Tongue (tissue), 1 donor: ENCODE measurements at regions not wholly inside any gene's neighbourhood (a gene's known extent, or its start where the extent isn't known, plus 50 kb on each side); places are given as distances from the start of the nearest gene placed in this dataset.
"Not testable (repeated sequence)": the region's sequence is repeated elsewhere in the genome, so short reads cannot be mapped to it uniquely, and the experiment has no call there.

Experiments used
- DNase-seq: peaks from one replicate; pipeline ENCODE4 v3.0.0-alpha.2; 2015

DNA sequence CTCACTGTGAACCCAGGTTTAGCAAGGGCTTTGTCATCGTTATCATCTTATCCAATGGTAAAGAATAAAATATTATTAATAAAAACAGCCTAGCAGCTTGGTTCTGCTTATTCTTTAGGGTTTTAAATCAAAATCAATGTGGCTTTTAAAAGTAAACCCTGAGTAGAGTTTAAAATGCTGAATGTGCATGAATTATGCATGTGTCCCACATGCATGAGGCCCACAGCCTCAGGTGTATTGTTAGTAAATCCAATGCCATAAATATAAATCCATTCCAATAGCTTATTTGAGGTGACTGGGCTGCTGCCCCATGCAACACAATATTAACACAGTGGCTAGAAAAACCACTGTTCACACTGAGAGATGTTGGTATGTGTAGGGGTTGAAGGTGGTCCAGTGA, 254.1 kb downstream of the HNMT start:
- DNase-seq: no peak

DNA sequence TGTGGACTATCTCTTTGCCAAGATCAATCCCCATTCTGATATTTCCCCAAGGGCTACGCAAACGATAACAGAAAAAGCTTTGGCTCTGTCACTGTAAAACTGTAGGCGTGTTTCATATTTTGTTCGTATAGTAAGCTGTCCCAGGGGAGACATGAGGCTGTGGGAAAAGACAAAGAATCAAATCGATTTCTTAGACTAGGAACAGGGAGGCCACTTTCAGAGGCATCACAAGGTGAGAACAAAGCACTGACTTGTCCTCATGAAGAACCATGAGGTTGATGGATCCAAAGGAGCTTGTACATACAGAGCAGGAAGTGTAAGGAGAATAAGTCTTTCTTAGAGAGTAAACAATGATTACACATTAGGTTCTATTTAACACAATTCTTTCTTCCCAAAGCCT, 255.7 kb downstream of the HNMT start:
- no peak for DNase-seq

DNA sequence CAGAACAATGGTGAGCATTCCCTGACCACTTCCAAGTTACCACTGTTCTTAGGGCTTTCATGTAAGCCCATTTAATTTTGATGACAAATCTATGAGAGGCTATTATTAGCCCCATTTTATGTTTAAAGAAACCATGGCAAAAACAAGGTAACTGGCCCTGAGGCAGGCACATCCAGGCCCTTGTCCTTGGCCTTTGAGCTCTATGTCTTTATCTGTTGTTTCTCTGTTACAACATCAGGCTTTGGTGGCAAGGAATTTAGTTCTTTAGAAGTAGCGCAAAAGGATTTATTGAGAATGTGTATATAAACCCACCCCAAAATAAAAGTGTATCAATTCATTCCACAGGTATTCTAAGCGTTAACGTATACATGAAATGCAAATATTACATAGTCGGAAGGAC, 257.1 kb downstream of the HNMT start:
- no peak for DNase-seq

DNA sequence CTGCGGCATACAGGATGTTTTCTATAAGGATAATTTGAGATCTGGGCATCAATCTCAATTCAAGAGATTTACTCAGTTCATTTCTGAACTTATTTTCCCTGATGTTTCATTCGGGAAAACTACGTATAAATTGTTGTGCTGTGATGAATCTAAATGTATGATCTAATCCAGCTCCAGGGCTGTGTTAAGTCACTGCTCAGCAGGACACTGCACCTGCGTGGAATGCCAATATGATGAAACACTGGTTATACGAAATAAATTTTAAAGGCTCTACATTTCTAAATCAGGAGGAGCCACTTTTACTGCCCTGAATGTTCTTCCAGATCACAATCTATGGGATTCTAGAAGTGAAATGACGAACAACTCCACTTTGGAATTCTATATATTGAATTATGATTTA, 259.0 kb downstream of the HNMT start:
- DNase-seq: no peak

DNA sequence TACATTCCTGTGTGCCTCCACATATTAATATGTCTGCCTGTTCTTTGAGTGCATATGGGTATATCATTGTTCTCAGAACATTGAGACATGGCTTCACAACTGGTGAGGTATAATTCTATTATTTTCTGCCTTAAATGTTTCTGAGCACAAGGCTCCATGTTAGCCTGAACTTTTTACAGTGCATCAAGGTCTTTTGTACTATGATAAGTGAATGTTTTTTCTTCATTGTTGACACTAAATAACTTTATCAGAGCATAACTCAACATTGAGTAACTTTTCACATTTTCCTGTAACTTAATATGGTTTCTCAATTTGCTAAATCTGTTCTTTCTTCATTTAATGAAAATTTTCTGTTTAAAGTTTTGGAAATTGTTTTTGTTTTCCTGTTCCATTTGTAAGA, 262.9 kb downstream of the HNMT start:
- no peak for DNase-seq

DNA sequence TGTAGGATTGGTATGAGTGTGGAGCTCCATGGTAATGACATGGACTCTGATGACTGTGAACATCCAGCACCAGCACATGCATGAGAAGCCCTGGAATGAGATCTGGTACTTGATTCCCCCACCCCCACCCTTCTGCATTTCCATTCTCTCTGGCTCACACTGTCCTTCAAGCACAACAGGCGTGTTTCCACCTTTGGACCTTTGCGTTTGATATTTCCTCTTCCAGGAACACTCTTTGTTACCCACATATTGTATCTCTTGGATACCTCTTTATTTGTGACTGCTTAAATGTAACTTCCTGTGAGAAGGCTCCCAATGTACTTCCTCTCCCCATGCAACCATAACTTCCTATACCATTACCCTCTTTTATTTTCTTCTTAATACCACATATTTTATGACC, 263.8 kb downstream of the HNMT start:
- DNase-seq: no peak

DNA sequence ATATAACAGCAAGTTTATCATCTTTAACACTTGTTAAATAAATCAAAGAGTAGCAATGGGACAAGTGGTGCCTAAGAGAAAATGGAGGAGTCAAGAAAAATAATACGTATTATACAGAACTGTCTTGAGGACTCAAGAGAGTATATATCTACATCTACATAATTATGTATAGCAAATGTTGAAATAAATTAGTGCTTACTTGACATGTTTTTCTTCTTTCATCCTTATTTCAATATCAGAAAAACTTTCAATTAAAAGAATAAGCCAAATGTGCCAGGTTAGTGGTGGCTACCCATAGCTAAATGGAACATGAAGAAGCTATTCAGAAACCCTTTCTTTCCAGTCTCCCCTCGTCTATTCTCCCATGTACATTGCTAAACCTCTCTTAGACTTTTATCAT, 267.3 kb upstream of the SPOPL start:
- no peak for DNase-seq

DNA sequence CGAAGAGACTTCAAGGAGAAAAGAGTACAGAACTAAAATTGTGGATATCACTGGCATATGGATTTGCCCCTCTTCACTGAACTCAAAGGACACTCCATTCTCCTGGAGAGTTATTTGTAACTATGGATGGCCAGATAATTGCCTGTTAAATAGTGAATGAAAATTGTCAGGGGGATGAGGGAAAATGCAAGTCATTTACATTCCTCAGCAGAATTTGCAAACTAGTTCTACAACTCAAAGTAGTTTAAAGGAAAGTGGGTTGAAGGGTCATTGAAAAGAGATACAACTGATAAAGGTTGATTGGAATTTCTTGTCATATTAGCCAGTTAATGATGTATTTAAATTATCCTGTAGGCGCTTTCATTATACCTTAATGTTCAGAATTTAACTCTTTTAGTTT, 266.5 kb upstream of the SPOPL start:
- no peak for DNase-seq

DNA sequence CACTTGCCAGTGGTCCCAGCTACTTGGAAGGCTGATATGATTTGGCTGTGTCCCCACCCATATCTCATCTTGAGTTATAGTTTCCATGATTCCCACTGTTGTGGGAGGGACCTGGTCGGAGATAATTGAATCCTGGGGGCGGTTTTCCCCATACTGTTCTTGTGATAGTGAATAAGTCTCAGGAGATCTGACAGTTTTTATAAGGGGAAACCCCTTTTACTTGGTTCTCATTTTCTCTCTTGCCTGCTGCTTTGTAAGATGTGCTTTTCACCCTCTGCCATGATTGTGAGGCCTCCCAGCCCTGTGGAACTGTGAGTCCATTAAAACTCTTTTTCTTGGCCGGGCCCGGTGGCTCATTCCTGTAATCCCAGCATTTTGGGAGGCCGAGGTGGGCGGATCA, 265.4 kb upstream of the SPOPL start:
- DNase-seq: no peak

DNA sequence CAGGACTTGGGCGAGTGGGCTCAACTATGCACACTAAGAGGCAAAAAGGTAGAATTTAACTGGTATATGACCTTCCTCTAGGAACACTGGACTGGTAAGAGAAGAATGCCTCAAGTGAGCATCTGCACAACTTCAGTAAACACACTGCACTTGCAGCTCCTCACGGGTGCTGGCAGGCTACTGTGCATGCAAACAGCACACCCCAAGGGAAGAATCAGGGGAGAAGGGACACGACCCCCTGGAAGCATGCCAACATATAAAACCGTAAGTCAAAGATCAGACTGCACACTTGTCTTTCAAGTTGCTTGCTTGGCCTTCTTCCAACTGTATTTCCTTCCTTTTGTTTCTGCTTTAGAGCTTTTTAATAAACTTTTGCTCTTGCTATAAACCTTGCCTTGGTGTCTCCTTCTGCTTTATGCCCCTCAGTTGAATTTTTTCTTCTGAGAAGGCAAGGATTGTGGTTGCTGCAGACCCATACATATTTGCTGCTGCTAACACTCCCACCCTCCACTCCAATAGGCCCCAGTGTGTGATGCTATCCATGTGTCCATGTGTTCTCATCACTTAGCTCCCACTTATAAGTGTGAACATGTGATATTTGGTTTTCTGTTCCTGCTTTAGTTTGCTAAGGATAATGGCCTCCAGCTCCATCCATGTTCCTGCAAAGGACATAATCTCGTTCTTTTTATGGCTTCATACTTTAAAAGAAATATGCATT, 263.7 kb upstream of the SPOPL start:
- DNase-seq: peak; percentile 18

DNA sequence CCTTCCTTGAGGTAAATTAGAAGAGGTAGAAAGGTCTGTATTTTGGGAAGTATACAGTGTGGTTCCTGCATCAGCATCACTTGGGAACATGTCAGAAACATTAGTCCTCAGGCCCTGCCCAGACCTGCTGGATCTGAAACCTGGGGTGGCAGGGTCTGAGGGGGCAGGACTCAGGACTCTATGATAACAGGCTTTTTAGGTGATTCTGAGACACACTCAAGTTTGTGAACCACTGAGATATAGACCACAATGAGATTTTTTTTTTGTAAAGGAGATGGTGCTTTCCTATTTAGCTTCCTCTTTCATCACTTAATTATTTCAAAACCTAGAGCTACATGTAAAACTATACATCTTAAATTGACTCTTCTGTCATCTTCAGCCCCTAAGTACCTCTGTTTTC, 262.7 kb upstream of the SPOPL start:
- DNase-seq: no peak

DNA sequence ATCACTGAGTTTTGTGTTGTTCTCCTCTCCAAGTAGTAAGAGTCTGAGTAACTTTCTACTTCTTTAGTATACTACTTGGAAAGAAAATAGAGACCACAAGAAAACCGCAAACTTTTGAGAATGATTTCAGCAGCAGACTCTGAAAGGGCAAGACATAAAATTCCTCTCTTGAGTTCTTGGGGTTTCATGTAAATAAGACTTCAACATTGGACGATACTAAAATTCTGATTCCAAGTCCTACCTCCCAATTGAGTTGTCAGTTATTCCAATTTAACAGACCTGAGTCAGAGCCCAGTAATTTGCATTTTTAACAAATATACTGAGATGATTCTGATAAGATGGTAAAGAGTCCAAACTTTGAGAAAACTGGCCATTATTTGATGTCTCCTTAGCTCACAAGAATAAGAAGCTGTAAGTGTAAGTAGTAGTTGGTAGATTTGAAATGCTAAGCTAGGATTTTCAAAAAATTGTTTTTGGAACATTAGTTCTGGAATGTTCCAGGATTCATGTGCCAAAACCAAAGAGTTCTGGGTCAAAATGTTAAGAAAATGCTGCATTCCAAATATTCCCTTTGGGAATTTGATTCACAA, 261.6 kb upstream of the SPOPL start:
- DNase-seq: peak; percentile 11

DNA sequence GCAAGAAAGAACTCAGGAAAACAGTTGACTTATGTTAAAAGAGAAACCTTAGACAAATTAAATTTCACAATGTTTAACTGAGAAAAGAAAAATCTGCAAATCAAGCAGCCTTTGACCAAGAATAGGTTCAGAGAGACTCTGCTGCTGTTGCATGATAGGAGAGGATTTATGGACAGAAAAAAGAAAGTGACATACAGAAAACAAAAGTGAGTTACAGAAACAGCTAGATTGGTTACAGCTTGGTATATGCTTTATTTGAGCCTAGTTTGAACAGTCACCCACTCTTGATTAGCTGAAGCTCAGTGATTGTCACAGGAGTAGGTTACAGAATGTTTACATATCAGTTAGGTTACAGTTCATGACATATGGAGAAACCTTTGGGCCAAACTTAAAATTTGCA, 258.2 kb upstream of the SPOPL start:
- DNase-seq: no peak

DNA sequence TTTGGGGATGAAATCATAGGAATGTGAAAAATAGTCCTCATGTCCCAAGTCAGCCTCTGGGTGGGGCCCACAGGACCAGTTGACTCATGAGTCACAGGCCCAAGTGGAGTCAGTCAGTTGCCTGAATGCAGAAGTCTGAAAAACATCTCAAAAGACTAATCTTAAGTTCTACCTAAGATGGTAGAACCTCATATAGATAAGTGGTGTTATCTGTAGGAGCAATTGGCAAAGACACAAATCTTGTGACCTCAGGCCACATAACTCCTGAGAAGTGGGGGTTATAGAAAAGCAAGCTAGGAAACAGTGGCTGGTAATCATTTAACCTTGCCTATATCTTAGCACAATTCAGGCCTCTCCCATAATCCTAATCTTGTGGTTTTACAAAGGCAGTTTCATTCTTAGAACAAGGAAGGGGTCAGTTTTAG, 257.1 kb upstream of the SPOPL start:
- no peak for DNase-seq

DNA sequence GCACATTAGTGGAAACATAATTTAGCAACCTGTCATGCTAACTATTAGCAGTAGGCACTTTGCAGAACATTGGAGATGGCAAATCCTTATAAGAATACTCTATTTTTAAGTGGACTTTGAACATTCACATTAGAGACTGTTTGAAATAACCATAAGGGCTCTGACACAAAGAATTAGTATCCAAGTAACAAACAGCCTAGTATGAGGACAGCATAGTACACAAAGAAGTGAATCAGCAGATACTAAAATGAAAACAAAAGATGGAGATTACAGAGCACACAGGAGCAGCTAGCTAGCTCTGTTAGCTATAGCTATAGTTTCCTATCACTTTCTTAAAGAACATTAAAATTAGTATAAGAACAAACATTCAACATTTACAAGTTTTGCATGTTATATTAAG, 256.3 kb upstream of the SPOPL start:
- DNase-seq: no peak

DNA sequence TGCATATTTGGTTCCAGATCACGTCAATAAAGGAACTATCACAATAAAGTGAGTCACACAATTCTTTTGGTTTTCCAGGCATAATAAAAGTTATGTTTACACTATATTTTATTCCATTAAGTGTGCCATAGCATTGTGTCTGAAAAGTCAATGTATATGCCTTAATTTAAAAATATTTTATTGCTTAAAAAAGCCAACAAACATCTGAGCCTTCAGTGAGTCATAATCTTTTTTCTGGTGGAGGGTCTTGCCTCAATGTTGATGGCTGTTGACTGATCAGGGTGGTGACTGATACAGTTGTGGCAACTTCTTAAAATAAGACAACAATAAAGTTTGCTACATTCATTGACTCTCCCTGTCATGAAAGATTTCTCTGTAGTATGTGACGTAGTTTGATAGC, 254.3 kb upstream of the SPOPL start:
- DNase-seq: no peak

DNA sequence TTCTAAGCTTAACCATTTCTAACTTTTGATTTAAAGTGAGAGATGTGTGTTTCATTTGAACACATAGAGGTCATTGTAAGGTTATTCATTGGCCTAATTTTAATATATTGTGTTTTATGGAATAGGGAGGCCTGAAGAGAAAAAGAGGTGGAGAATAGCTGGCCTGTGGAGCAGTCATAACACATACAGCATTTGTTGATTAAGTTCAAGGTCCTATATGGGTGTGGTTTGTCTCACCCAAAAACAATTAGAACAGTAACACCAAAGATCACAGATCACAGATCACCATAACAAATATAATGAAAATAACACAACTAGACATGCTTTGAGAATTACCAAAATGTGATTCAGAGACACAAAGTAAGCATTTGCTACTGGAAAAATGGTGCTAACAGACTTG, 252.4 kb upstream of the SPOPL start:
- no peak for DNase-seq

DNA sequence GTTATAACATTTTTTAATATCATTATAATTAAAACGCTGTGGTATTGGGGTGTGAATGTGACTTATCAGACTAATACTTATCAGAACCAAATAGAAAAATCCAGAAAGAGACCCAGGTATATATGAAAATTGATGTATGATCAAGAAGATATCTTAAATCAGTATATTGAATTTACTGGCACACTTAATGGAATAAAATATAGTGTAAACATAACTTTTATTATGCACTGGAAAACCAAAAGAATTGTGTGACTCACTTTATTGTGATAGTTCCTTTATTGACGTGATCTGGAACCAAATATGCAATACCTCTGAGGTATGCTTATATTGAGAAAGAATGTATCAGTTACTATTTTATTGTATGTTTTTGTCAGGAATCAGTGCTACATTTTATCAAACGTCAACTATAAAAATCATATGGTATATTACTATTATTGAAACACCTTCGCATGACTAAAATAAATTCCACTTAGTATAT, 250.7 kb upstream of the SPOPL start:
- DNase-seq: not testable (repeated sequence)

DNA sequence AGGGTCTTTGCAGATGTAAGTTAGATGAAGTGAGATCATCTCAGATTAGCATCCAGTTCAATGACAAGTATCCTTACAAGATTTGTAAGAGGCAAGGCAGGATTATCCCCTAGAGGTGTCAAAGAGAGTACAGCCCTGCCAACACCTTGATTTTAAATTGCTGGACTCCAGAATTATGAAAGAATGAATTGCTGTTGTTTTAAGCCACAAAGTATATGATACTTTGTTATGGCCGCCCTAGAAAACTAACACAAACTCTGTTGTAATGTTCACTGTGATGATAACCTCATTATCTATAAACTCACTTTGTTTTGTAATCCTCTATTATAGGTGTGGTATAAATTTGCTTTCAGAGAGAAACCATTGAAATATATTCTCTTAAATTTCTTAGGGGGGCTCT, 249.0 kb upstream of the SPOPL start:
- no peak for DNase-seq

DNA sequence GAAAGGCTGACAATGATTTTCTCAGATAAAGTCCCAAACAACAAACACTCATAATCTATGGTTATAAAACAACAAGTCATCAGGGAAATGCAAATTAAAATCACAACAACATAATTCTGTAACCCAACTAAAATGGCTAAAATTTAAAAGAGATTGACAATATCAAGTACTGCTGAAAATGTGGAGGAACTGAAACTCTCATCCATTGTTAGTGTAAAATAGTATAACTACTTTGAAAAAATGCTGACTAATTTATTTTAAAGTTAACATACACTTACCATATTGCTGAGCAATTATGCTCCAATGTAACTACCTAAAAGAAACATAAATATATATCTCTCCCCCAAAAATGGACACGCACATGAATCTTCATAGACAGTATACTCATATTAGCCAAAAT, 245.9 kb upstream of the SPOPL start:
- no peak for DNase-seq

DNA sequence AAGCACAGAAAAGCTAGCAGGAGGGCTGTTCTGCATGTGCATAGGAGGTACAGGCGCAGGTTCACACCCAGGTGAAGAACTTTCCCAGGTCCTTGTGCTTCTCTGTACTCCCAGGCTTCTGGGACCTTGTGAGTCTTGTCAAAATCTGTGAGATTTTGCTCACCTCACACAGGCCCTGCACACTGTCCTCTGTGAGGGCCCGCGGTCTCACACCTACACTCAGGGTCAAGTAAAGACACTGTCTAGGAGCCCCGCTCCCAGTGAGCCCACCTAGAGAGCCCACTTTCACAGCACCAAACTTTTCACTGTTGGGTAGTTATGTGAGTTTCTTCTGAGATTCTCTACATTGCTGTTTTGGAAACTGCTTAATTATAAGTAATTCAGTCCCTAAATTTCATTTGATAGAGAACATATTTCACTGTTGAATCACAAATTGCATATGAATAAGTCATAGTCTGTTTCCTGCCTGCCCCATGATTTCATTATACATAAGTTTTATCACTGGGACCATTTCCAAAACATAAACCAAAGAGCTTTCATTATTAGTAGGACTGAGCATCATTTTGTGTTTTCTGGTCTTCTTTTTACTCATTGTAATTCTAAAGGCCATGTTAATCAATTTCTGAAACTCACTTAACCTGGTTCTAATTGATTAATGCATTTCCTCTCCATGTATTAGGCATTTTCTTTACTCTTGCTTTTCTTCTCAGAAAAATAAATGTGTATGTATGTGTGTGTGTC, 234.2 kb upstream of the SPOPL start:
- no peak for DNase-seq

DNA sequence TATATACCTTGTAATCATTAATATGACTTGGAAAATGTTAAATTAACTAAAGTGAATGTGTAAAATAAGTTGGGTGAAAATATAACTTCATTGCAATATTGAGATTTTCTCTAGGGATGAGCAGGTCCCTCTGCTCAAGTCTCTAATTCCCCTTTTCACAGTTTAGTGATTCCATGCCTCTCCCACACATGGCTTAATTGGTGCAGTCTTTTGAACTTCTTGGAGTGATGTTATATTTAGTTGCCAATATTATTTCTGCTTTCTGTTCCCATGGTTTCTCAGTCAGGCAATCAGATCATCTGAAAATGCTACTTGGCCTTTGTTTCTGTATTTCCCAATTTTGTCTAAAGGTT, 233.7 kb upstream of the SPOPL start:
- no peak for DNase-seq

DNA sequence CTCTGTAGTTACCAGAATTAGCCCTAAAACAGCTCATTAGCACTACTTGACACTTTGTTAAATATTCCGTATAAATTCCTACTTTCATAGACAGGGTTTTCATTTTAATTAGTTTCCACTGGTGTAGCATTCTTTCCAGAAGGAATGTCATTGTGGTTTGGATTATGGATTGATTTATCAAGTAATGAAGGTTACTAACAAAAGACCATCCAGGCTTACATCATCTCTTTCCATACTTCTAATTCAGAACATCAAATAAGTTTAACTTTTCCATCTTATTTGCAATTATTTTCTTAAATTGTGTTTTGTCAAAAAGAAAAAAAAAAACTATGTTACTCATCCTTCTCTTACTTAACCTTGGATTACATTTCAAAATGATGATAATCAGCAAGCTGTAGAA, 231.8 kb upstream of the SPOPL start:
- no peak for DNase-seq

DNA sequence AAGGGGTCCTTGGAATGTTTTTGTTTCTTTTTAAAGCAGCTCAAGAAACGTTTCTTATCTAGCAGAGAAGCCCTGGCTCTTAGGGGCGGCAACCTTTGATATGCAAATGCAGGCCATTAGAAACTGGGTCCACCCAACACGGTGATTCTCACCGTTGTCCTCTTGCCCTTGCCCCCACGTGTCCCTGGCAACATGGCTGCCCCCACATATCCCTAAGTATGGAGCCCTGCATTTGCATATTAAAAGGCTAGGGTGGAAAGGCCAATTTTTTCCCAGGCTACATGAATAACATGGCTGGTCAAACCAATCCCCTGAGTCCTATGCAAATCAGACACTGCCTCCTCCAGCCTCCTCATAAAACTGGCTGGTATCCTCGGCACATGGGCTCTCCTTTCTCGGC, 230.1 kb upstream of the SPOPL start:
- DNase-seq: no peak
